GM18517 (cell line): ENCODE measurements at regions not wholly inside any gene's neighbourhood (a gene's known extent, or its start where the extent isn't known, plus 50 kb on each side); places are given as distances from the start of the nearest gene placed in this dataset.

Source experiments
- ATAC-seq: cut with Tn5 transposase; IDR thresholded peaks from one replicate; pipeline ENCODE4 v1.9.1; 2021; ENCODE audit warnings: mild to moderate bottlenecking, moderate library complexity; ENCODE audit not compliant: unreplicated experiment

GRCh38 chr16:77551357-77551756, 116.5 kb upstream of the ADAMTS18 start:
- no peak for ATAC-seq

GRCh38 chr16:77553130-77553529, 118.3 kb upstream of the ADAMTS18 start:
- ATAC-seq: no peak

- ATAC-seq: no peak
These were observed 120.3 kb upstream of the ADAMTS18 start for GRCh38 chr16:77555126-77555525.

GRCh38 chr16:77555791-77556190, 121.0 kb upstream of the ADAMTS18 start:
- no peak for ATAC-seq

GRCh38 chr16:77556201-77556873, 121.5 kb upstream of the ADAMTS18 start:
- no peak for ATAC-seq

GRCh38 chr16:77557385-77557784, 122.6 kb upstream of the ADAMTS18 start:
- no peak for ATAC-seq

GRCh38 chr16:77558786-77559185, 124.0 kb upstream of the ADAMTS18 start:
- ATAC-seq: no peak

- ATAC-seq: no peak
These were observed 127.7 kb upstream of the ADAMTS18 start for GRCh38 chr16:77562497-77562896.

GRCh38 chr16:77564791-77565390, 130.1 kb upstream of the ADAMTS18 start:
- no peak for ATAC-seq

GRCh38 chr16:77569406-77569805, 134.6 kb upstream of the ADAMTS18 start:
- no peak for ATAC-seq

- no peak for ATAC-seq
These were observed 135.7 kb upstream of the ADAMTS18 start for GRCh38 chr16:77570574-77570973.

GRCh38 chr16:77571115-77571862, 136.5 kb upstream of the ADAMTS18 start:
- no peak for ATAC-seq

GRCh38 chr16:77574867-77575624, 140.2 kb upstream of the ADAMTS18 start:
- no peak for ATAC-seq

GRCh38 chr16:77579351-77579891, 142.9 kb upstream of the NUDT7 start:
- no peak for ATAC-seq

GRCh38 chr16:77581706-77582105, 140.6 kb upstream of the NUDT7 start:
- ATAC-seq: no peak

- ATAC-seq: peak; percentile 72
These were observed 138.0 kb upstream of the NUDT7 start for GRCh38 chr16:77584205-77584859.

GRCh38 chr16:77585379-77586251, 136.7 kb upstream of the NUDT7 start:
- ATAC-seq: no peak

- no peak for ATAC-seq
These were observed 133.9 kb upstream of the NUDT7 start for GRCh38 chr16:77588389-77588788.

- ATAC-seq: no peak
These were observed 133.1 kb upstream of the NUDT7 start for GRCh38 chr16:77589071-77589765.
